MCF 10A (cell line): ENCODE measurements at regions not wholly inside any gene's neighbourhood (a gene's known extent, or its start where the extent isn't known, plus 50 kb on each side); places are given as distances from the start of the nearest gene placed in this dataset.

Source experiments
- BruUV-seq: library from RNA; stranded (reverse); fragments of 400-500 nt; replicated peaks from 2 replicates; lab custom pipeline; 2021; lab: Mats Ljungman, UMichigan
- CTCF ChIA-PET: fragments of 300-600 bp; sonication (Branson Sonifier 250); formaldehyde crosslinking; extraction: SDS; loops from one replicate; lab custom pipeline; 2021; ENCODE audit warnings: antibody characterized with exemption, inconsistent platforms; lab: Yijun Ruan, JAX
- POLR2A ChIA-PET: fragments of 300-600, 350-650 bp; sonication (Branson Sonifier 250); formaldehyde crosslinking; extraction: SDS; loops from one replicate; lab custom pipeline; 2020; ENCODE audit warnings: antibody characterized with exemption, inconsistent platforms; lab: Yijun Ruan, JAX
- DNase-seq: peaks from one replicate; pipeline ENCODE4 v3.0.0-alpha.2; 2018; ENCODE audit not compliant: unreplicated experiment
- H3K27ac Mint-ChIP-seq: one replicate; pipeline ENCODE4 v1.8.0; 2022; ENCODE audit warnings: mild to moderate bottlenecking, low read depth, mixed read lengths; ENCODE audit not compliant: unreplicated experiment
- H3K27me3 Mint-ChIP-seq: one replicate; pipeline ENCODE4 v1.8.0; 2022; ENCODE audit warnings: mixed read lengths; ENCODE audit not compliant: insufficient read depth, unreplicated experiment
- H3K36me3 Mint-ChIP-seq: one replicate; pipeline ENCODE4 v1.8.0; 2022; ENCODE audit warnings: mild to moderate bottlenecking, moderate library complexity, mixed read lengths; ENCODE audit not compliant: insufficient read depth, unreplicated experiment
- H3K4me1 Mint-ChIP-seq: one replicate; pipeline ENCODE4 v1.8.0; 2022; ENCODE audit warnings: mixed read lengths; ENCODE audit not compliant: insufficient read depth, unreplicated experiment
- H3K4me3 Mint-ChIP-seq: one replicate; pipeline ENCODE4 v1.8.0; 2022; ENCODE audit warnings: mild to moderate bottlenecking, moderate library complexity, mixed read lengths; ENCODE audit not compliant: unreplicated experiment
- H3K9me3 Mint-ChIP-seq: one replicate; pipeline ENCODE4 v1.8.0; 2022; ENCODE audit warnings: mixed read lengths; ENCODE audit not compliant: unreplicated experiment
- intact Hi-C: fragments of 100-400 bp; cut with micrococcal nuclease; formaldehyde crosslinking; loops from 2 replicates; pipeline ENCODE4 v1.14.1; 2022
- TF ChIP-seq, protein P1 (sequence below): fragments of 200-600 bp; IDR thresholded peaks from one replicate; pipeline ENCODE4 v1.8.0; 2022; ENCODE audit warnings: antibody characterized with exemption, mild to moderate bottlenecking; ENCODE audit not compliant: unreplicated experiment

DNA sequence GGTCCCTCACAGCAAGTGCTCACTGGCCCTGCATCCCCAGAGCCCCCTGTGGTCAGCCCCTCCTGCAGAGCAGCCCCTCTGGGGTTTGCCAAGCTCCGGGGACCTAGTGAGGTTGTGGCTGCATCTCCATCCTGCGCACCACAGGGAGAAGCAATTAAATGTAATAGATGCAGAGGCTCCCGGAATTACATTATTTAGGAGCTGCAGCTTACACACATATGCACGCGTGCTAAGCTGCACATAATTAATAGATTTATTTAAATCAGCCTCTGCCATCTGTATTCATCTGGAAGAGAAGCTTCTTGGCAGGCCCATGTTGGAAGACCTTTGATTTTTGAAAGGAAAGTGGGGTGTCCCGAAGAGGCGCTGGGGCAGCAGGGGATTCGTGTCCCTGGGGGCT lies 1271.5 kb downstream of the BRD1 start:
- Mint-ChIP-seq H3K27ac (no peak overlapping the region), H3K9me3 (no peaks in the 10 kb centered on the region), H3K27me3 (no peaks in the 10 kb centered on the region), H3K4me1 (no peaks in the 10 kb centered on the region), H3K36me3 (peaks cover under 1% of the 10 kb centered on the region), H3K4me3 (no peak overlapping the region)
- no TSS peak for BruUV-seq
- no peak for DNase-seq
- intact Hi-C loops = no loop called here
- ChIA-PET CTCF (no interaction called here), POLR2A (no interaction called here)
- TF ChIP-seq, protein P1, sequence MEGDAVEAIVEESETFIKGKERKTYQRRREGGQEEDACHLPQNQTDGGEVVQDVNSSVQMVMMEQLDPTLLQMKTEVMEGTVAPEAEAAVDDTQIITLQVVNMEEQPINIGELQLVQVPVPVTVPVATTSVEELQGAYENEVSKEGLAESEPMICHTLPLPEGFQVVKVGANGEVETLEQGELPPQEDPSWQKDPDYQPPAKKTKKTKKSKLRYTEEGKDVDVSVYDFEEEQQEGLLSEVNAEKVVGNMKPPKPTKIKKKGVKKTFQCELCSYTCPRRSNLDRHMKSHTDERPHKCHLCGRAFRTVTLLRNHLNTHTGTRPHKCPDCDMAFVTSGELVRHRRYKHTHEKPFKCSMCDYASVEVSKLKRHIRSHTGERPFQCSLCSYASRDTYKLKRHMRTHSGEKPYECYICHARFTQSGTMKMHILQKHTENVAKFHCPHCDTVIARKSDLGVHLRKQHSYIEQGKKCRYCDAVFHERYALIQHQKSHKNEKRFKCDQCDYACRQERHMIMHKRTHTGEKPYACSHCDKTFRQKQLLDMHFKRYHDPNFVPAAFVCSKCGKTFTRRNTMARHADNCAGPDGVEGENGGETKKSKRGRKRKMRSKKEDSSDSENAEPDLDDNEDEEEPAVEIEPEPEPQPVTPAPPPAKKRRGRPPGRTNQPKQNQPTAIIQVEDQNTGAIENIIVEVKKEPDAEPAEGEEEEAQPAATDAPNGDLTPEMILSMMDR = no peak

- Mint-ChIP-seq H3K36me3 (peaks cover 5% of the 10 kb centered on the region), H3K27me3 (no peaks in the 10 kb centered on the region), H3K4me3 (no peak overlapping the region), H3K4me1 (no peaks in the 10 kb centered on the region), H3K27ac (no peak overlapping the region), H3K9me3 (no peaks in the 10 kb centered on the region)
- TF ChIP-seq, protein P1 = no peak
- intact Hi-C loops = no loop called here
- ChIA-PET POLR2A (no interaction called here), CTCF (no interaction called here)
- DNase-seq = no peak
- no TSS peak for BruUV-seq
These were observed 1272.1 kb downstream of the BRD1 start for GRCh38 chr22:48555606-48556005.

GRCh38 chr22:48554893-48555572 lies 1272.6 kb downstream of the BRD1 start:
- CTCF ChIA-PET = interaction anchor here (0.8 kb wide), 1 partner anchor 226 kb away, joined by 4 read pairs; no protein-coding TSS in a partner anchor
- TF ChIP-seq, protein P1 = no peak
- H3K27ac Mint-ChIP-seq = no peak overlapping the region
- intact Hi-C loops = no loop called here
- DNase-seq = no peak
- H3K4me1 Mint-ChIP-seq = no peaks in the 10 kb centered on the region
- H3K27me3 Mint-ChIP-seq = no peaks in the 10 kb centered on the region
- H3K9me3 Mint-ChIP-seq = no peaks in the 10 kb centered on the region
- POLR2A ChIA-PET = no interaction called here
- no TSS peak for BruUV-seq
- H3K36me3 Mint-ChIP-seq = peaks cover 5% of the 10 kb centered on the region
- no peak overlapping the region for H3K4me3 Mint-ChIP-seq

DNA sequence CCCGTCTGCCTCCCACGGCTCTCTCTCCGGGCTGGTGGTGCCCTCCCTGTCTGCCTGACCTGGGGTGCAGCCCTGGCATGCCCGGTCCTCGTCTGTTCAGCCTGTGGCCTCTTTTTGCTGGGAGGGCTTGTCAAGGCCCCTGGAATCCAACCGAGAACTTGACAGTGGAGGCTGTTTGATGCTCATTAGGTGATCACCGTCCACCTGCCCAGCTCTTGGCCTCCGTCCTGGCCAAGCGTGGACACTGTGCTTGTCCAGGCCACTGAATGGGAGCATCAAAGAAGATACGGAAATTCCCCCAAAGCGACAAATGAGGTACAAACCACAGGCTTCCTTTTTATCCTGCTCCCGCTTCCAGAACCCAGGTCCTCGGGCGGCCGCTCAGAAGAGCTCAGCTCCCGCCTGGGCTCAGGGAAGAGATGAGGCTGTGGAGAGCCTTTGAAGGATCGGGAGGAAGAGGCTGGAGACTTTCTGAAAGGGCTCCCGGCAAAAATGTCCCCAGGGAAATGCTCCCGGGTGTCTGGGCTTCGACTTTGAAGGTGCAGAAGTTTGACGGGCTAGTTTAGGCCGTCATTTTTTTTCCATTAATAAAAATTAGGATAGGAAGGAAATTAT lies 1273.9 kb downstream of the BRD1 start:
- Mint-ChIP-seq H3K27me3 (no peaks in the 10 kb centered on the region), H3K4me3 (no peak overlapping the region), H3K27ac (no peak overlapping the region), H3K36me3 (peaks cover 5% of the 10 kb centered on the region), H3K9me3 (peaks cover 4% of the 10 kb centered on the region), H3K4me1 (no peaks in the 10 kb centered on the region)
- intact Hi-C loops = no loop called here
- CTCF ChIA-PET = interaction anchor here (0.7 kb wide), 1 partner anchor 317 kb away, joined by 4 read pairs; no protein-coding TSS in a partner anchor
- POLR2A ChIA-PET = no interaction called here
- TF ChIP-seq, protein P1 = no peak
- BruUV-seq = no TSS peak
- no peak for DNase-seq
